H1 (cell line): ENCODE measurements at regions not wholly inside any gene's neighbourhood (a gene's known extent, or its start where the extent isn't known, plus 50 kb on each side); places are given as distances from the start of the nearest gene placed in this dataset.

Experiments used
- CTCF ChIA-PET: fragments of 300-600 bp; sonication (Branson Sonifier 250); formaldehyde crosslinking; loops from one replicate; lab custom pipeline; 2021; ENCODE audit not compliant: partially characterized antibody; lab: Charles Lee
- POLR2A ChIA-PET: fragments of 300-600 bp; sonication (Branson Sonifier 250); formaldehyde crosslinking; loops from one replicate; lab custom pipeline; 2021; ENCODE audit warnings: inconsistent platforms; ENCODE audit not compliant: partially characterized antibody; lab: Charles Lee
- DNase-seq, 2 experiments: peaks; one replicate each; pipeline versions ENCODE4 v3.0.0 to v3.0.0-alpha.2; 2010 to 2022; ENCODE audit warnings: low spot score in 2 of 2, low read depth in 1 of 2, mixed read lengths in 1 of 2
- FAIRE-seq: peaks from 2 replicates; lab custom pipeline; 2011; peaks lifted over from hg19 to GRCh38; lab: Jason Lieb, UNC
- H2AFZ ChIP-seq: 2 replicates; pipeline ENCODE4 v1.8.1; 2012; ENCODE audit warnings: low read length, inconsistent platforms
- H2AK5ac ChIP-seq: 2 replicates; pipeline ENCODE4 v1.6.1; 2013; ENCODE audit warnings: low read depth, low read length
- H2BK120ac ChIP-seq: replicated peaks from 2 replicates; pipeline ENCODE3; 2013; ENCODE audit warnings: low read depth, low read length, inconsistent platforms
- H2BK12ac ChIP-seq: 2 replicates; pipeline ENCODE4 v1.6.1; 2013; ENCODE audit warnings: low read depth, low read length
- H2BK15ac ChIP-seq: 2 replicates; pipeline ENCODE4 v1.6.1; 2013; ENCODE audit warnings: low read length
- H2BK20ac ChIP-seq: 2 replicates; pipeline ENCODE4 v1.6.1; 2013; ENCODE audit warnings: low read length
- H2BK5ac ChIP-seq: 2 replicates; pipeline ENCODE4 v1.6.1; 2013; ENCODE audit warnings: low read depth, low read length
- H3K14ac ChIP-seq: 2 replicates; pipeline ENCODE4 v1.6.1; 2013; ENCODE audit warnings: inconsistent platforms; ENCODE audit not compliant: insufficient read length
- H3K18ac ChIP-seq: 2 replicates; pipeline ENCODE4 v1.6.1; 2013; ENCODE audit warnings: low read length; ENCODE audit errors: extremely low read depth
- H3K23ac ChIP-seq: 2 replicates; pipeline ENCODE4 v1.6.1; 2013; ENCODE audit warnings: inconsistent platforms; ENCODE audit not compliant: insufficient read length
- H3K23me2 ChIP-seq: 2 replicates; pipeline ENCODE4 v1.6.1; 2013; ENCODE audit warnings: low read depth, low read length
- H3K27ac ChIP-seq: 2 replicates; pipeline ENCODE4 v1.6.1; 2011; ENCODE audit warnings: low read depth, low read length, inconsistent platforms
- H3K27me3 ChIP-seq, 4 experiments: replicated peaks in 1 of 4; 1 replicate in 1 of 4; 2 replicates in 3 of 4; pipeline versions ENCODE4 v1.6.1 to v1.8.1; 2011 to 2013; ENCODE audit warnings: low read length in 3 of 4, mild to moderate bottlenecking in 3 of 4, inconsistent platforms in 2 of 4, mixed read lengths in 2 of 4, moderate library complexity in 1 of 4; ENCODE audit not compliant: control insufficient read depth in 3 of 4, insufficient read depth in 3 of 4; ENCODE audit errors: extremely low read depth in 1 of 4
- H3K36me3 ChIP-seq, 4 experiments: 2 replicates each; pipeline versions ENCODE4 v1.6.1 to v1.8.1; 2011 to 2013; ENCODE audit warnings: mild to moderate bottlenecking in 4 of 4, low read length in 3 of 4, moderate library complexity in 2 of 4, control low read depth in 1 of 4, inconsistent platforms in 1 of 4; ENCODE audit not compliant: insufficient read depth in 4 of 4, control insufficient read depth in 2 of 4
- H3K4ac ChIP-seq: replicated peaks from 2 replicates; pipeline ENCODE3; 2013; ENCODE audit warnings: low read length, low read depth, mixed read lengths, inconsistent platforms; ENCODE audit not compliant: insufficient read length
- H3K4me1 ChIP-seq, 4 experiments: replicated peaks in 1 of 4; 1 replicate in 1 of 4; 2 replicates in 3 of 4; pipeline versions ENCODE4 v1.6.1 to v1.8.1; 2011 to 2013; ENCODE audit warnings: low read length in 3 of 4, inconsistent platforms in 2 of 4, mixed read lengths in 1 of 4; ENCODE audit not compliant: insufficient read depth in 4 of 4, control insufficient read depth in 3 of 4
- H3K4me2 ChIP-seq, 2 experiments: 2 replicates each; pipeline versions ENCODE4 v1.6.1 to v1.8.1; 2011 to 2013; ENCODE audit warnings: low read depth in 2 of 2, low read length in 2 of 2, control low read depth in 1 of 2, inconsistent platforms in 1 of 2, mild to moderate bottlenecking in 1 of 2; ENCODE audit not compliant: insufficient read depth in 1 of 2
- H3K4me3 ChIP-seq, 4 experiments: fragments of 200-600, 300-600 bp in 1 of 4; sonication (generic), shearing (Covaris generic), sonication (Bioruptor Twin) in 1 of 4; 2 replicates each; pipeline versions ENCODE4 v1.5.1 to v1.8.1; 2011 to 2016; ENCODE audit warnings: low read length in 4 of 4, low read depth in 3 of 4, control low read depth in 2 of 4, inconsistent platforms in 2 of 4, mild to moderate bottlenecking in 2 of 4, mixed read lengths in 1 of 4, moderate library complexity in 1 of 4; ENCODE audit not compliant: insufficient read depth in 2 of 4; ENCODE audit errors: extremely low read depth in 1 of 4
- H3K56ac ChIP-seq: replicated peaks from 2 replicates; pipeline ENCODE3; 2013; ENCODE audit warnings: low read depth, mild to moderate bottlenecking, mixed read lengths, low read length, inconsistent platforms; ENCODE audit not compliant: insufficient read length
- H3K79me1 ChIP-seq: 2 replicates; pipeline ENCODE4 v1.6.1; 2013; ENCODE audit warnings: low read depth, low read length, control low read depth
- H3K79me2 ChIP-seq, 2 experiments: 2 replicates each; pipeline versions ENCODE4 v1.6.1 to v1.8.1; 2012 to 2013; ENCODE audit warnings: low read length in 2 of 2, mild to moderate bottlenecking in 2 of 2, inconsistent platforms in 1 of 2; ENCODE audit not compliant: insufficient read depth in 2 of 2, control insufficient read depth in 1 of 2
- H3K9ac ChIP-seq, 4 experiments: replicated peaks in 1 of 4; 1 replicate in 1 of 4; 2 replicates in 3 of 4; pipeline versions ENCODE4 v1.6.1 to v1.8.1; 2011 to 2013; ENCODE audit warnings: low read depth in 3 of 4, low read length in 3 of 4, control low read depth in 2 of 4, mild to moderate bottlenecking in 2 of 4, moderate library complexity in 2 of 4, inconsistent platforms in 1 of 4; ENCODE audit errors: extremely low read depth in 1 of 4
- H3K9me3 ChIP-seq, 2 experiments: 2 replicates each; pipeline versions ENCODE4 v1.6.1 to v1.8.1; 2012 to 2013; ENCODE audit warnings: mild to moderate bottlenecking in 2 of 2, moderate library complexity in 2 of 2, control low read depth in 1 of 2, inconsistent platforms in 1 of 2, low read depth in 1 of 2, low read length in 1 of 2, mixed read lengths in 1 of 2; ENCODE audit not compliant: insufficient read depth in 2 of 2
- H4K20me1 ChIP-seq, 2 experiments: replicated peaks in 1 of 2; 2 replicates each; pipeline versions ENCODE3 to v1.8.1; 2011 to 2013; ENCODE audit warnings: inconsistent platforms in 2 of 2, low read length in 2 of 2, mild to moderate bottlenecking in 1 of 2; ENCODE audit not compliant: insufficient read depth in 2 of 2, control insufficient read depth in 1 of 2
- H4K5ac ChIP-seq: 2 replicates; pipeline ENCODE4 v1.6.1; 2013; ENCODE audit warnings: low read length, low read depth, mixed read lengths, inconsistent platforms; ENCODE audit not compliant: insufficient read length
- H4K8ac ChIP-seq: 2 replicates; pipeline ENCODE4 v1.8.0; 2013; ENCODE audit warnings: mild to moderate bottlenecking, moderate library complexity, low read length, inconsistent platforms; ENCODE audit not compliant: insufficient read depth; ENCODE audit errors: extremely low read depth
- H4K91ac ChIP-seq: replicated peaks from 2 replicates; pipeline ENCODE3; 2013; ENCODE audit warnings: low read length, mixed read lengths, inconsistent platforms; ENCODE audit not compliant: insufficient read length
- ASH2L ChIP-seq: fragments of 200-600, 300-600 bp; sonication (generic); IDR thresholded peaks from one replicate; pipeline ENCODE4 v1.7.1; 2017; ENCODE audit warnings: low read length
- ATF3 ChIP-seq: IDR thresholded peaks from 2 replicates; pipeline ENCODE4 v1.6.1; 2011; ENCODE audit warnings: low read depth, mild to moderate bottlenecking, low read length; ENCODE audit not compliant: insufficient read depth
- EZH2 ChIP-seq: fragments of 200-600 bp; sonication (generic); IDR thresholded peaks from 2 replicates; pipeline ENCODE4 v1.7.1; 2012; ENCODE audit warnings: low read depth, mild to moderate bottlenecking, moderate library complexity, low read length, inconsistent platforms; ENCODE audit not compliant: severe bottlenecking
- KDM1A ChIP-seq: fragments of 200-600, 300-600 bp; sonication (generic); IDR thresholded peaks from 2 replicates; pipeline ENCODE4 v1.7.1; 2016; ENCODE audit warnings: mild to moderate bottlenecking, low read length, borderline replicate concordance
- KDM4A ChIP-seq: IDR thresholded peaks from one replicate; pipeline ENCODE4 v1.7.1; 2012; ENCODE audit warnings: low read depth, mild to moderate bottlenecking, moderate library complexity, low read length, inconsistent platforms; ENCODE audit not compliant: severe bottlenecking
- NANOG ChIP-seq: IDR thresholded peaks from 2 replicates; pipeline ENCODE4 v1.6.1; 2011; ENCODE audit warnings: low read length, low read depth, mild to moderate bottlenecking, inconsistent platforms; ENCODE audit not compliant: insufficient read depth, poor library complexity, severe bottlenecking
- RFX5 ChIP-seq: IDR thresholded peaks from 2 replicates; pipeline ENCODE4 v1.6.1; 2011; ENCODE audit warnings: low read depth, low read length, improper control_type of control experiment, borderline replicate concordance
- SIN3A ChIP-seq, 2 experiments: IDR thresholded peaks in 1 of 2; conservative IDR thresholded peaks in 1 of 2; 2 replicates each; pipeline ENCODE4 v1.6.1; 2011 to 2012; ENCODE audit warnings: low read length in 2 of 2, improper control_type of control experiment in 1 of 2, low read depth in 1 of 2, mild to moderate bottlenecking in 1 of 2
- SRF ChIP-seq: IDR thresholded peaks from 2 replicates; pipeline ENCODE4 v1.6.1; 2011; ENCODE audit warnings: mild to moderate bottlenecking, low read depth, low read length, moderate library complexity
- SUZ12 ChIP-seq: fragments of 200-600 bp; sonication (generic); IDR thresholded peaks from 2 replicates; pipeline ENCODE4 v1.6.1; 2012; ENCODE audit warnings: mild to moderate bottlenecking, inconsistent platforms, low read length, moderate library complexity, mixed read lengths
- TAF1 ChIP-seq: IDR thresholded peaks from 2 replicates; pipeline ENCODE4 v1.6.1; 2011; ENCODE audit warnings: mild to moderate bottlenecking, low read depth, low read length
- TAF7 ChIP-seq: optimal IDR thresholded peaks from 2 replicates; pipeline ENCODE3; 2011; ENCODE audit warnings: low read depth, mild to moderate bottlenecking, inconsistent platforms, low read length, moderate library complexity, borderline replicate concordance

DNA sequence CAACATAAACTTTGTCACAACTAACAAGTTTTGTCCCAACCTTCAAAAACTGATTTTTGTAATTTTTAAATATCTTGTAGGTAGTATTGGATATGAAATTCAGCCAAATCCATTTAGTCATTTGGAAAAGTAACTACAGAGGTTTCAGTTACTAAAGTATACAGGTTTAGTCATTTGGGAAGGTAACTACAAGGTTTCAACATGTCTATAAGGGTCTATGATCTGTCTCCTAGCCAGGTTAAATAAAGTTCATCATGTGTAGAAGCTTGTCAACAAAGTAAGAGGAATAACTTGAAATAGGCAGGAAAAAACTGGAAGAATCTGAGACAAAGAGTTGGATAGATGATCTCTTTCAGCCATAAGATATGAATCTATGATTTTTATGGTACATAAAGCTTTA lies 229.8 kb downstream of the COL12A1 start:
- CTCF ChIA-PET = interaction anchor here (0.9 kb wide), 1 partner anchor 233 kb away, joined by 3 read pairs; no protein-coding TSS in a partner anchor
- no peak overlapping the region for H2BK120ac ChIP-seq
- H3K27ac ChIP-seq = no peak overlapping the region
- no peak overlapping the region for H3K4me2 ChIP-seq
- H3K79me2 ChIP-seq = no peaks in the 10 kb centered on the region
- no peak for FAIRE-seq
- no peaks in the 10 kb centered on the region for H3K9me3 ChIP-seq
- H3K36me3 ChIP-seq = no peaks in the 10 kb centered on the region
- no peaks in the 10 kb centered on the region for H3K23me2 ChIP-seq
- H4K5ac ChIP-seq = no peak overlapping the region
- no peak overlapping the region for H2BK12ac ChIP-seq
- no peak overlapping the region for H2AK5ac ChIP-seq
- no peak overlapping the region for H4K8ac ChIP-seq
- POLR2A ChIA-PET = no interaction called here
- H3K27me3 ChIP-seq = no peaks in the 10 kb centered on the region
- no peak overlapping the region for H3K9ac ChIP-seq
- no peak overlapping the region for H2BK15ac ChIP-seq
- no peak overlapping the region for H3K18ac ChIP-seq
- no peaks in the 10 kb centered on the region for H4K20me1 ChIP-seq
- no peak overlapping the region for H4K91ac ChIP-seq
- H3K4ac ChIP-seq = no peak overlapping the region
- no peak overlapping the region for H3K14ac ChIP-seq
- no peak overlapping the region for H3K23ac ChIP-seq
- no peaks in the 10 kb centered on the region for H3K79me1 ChIP-seq
- H3K4me3 ChIP-seq = no peak overlapping the region
- H2BK5ac ChIP-seq = no peak overlapping the region
- H3K4me1 ChIP-seq = no peaks in the 10 kb centered on the region
- no peak overlapping the region for H2AFZ ChIP-seq
- DNase-seq = no peak
- no peak for TF ChIP-seq KDM4A
- TF ChIP-seq SIN3A (conservative IDR thresholded peaks at IDR 0.05 in 1 of 2, IDR thresholded peaks at IDR 0.05 in 1 of 2; ENCODE audit: low read depth in 1 of 2, low read length in 2 of 2) = no peak
- TF ChIP-seq ASH2L = no peak
- no peak for TF ChIP-seq KDM1A
- no peak for TF ChIP-seq SUZ12
- TF ChIP-seq EZH2 = no peak
- TF ChIP-seq TAF1 = no peak
- TF ChIP-seq RFX5 = no peak
- TF ChIP-seq ATF3 = no peak
- TF ChIP-seq SRF = no peak
- no peak for TF ChIP-seq NANOG
- no peak for TF ChIP-seq TAF7
- no peak overlapping the region for H2BK20ac ChIP-seq
- H3K56ac ChIP-seq = no peak overlapping the region
